ENCODE measurements at regions not wholly inside any gene's neighbourhood (a gene's known extent, or its start where the extent isn't known, plus 50 kb on each side); places are given as distances from the start of the nearest gene placed in this dataset.

DNA sequence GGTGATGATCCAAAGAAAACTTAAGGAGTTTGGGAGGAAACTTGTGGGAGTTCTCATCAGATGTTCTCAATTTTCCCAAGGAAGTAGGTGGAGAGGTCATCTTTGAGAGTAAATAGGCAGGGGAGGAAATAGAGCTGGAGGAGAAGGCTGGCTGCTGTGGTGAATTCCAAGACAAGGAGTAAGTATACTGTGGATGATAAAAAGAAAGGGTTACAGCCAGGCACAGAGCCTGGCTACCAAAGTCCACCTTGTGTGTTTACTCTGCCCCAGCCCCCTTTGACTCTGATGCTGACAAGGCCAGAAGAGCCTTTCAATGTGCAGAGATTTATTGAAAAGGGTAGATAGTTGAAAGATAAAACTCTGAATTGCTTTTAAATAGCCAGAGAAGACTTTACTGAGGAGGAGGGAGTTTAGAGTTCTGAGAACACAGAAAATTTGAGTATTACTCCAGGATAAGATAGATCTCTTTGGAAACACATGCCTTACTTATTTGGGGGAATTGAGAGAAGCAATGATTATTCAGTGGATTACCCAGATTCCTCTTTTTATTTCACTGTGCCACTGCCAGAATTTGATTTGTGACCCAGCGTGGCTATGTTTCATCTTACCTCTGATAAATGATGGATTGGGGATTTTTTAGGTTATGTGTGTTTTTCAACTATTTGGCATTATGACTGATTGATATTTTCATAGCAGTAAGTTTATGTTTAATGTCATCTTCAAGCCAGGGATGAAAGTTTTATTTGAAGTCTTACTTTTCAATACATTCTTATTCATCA lies 182.6 kb upstream of the JAG1 start:
- no peak for TF ChIP-seq POLR2A (IDR thresholded peaks at IDR 0.05)
- TF ChIP-seq, protein P1, sequence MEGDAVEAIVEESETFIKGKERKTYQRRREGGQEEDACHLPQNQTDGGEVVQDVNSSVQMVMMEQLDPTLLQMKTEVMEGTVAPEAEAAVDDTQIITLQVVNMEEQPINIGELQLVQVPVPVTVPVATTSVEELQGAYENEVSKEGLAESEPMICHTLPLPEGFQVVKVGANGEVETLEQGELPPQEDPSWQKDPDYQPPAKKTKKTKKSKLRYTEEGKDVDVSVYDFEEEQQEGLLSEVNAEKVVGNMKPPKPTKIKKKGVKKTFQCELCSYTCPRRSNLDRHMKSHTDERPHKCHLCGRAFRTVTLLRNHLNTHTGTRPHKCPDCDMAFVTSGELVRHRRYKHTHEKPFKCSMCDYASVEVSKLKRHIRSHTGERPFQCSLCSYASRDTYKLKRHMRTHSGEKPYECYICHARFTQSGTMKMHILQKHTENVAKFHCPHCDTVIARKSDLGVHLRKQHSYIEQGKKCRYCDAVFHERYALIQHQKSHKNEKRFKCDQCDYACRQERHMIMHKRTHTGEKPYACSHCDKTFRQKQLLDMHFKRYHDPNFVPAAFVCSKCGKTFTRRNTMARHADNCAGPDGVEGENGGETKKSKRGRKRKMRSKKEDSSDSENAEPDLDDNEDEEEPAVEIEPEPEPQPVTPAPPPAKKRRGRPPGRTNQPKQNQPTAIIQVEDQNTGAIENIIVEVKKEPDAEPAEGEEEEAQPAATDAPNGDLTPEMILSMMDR (IDR thresholded peaks at IDR 0.05) = no peak
- no peak overlapping the region for H3K4me3 ChIP-seq (ENCODE audit: low read depth, poor library complexity, severe bottlenecking)
- intact Hi-C loops (cut with DNase I; ENCODE audit: low total_unique reads) = no loop called here
- no peak for DNase-seq (ENCODE audit: low spot score in 2 of 2)
- 86 to 88% methylated on average over 1 of the region's 1 CpG for WGBS, 2 donors

DNA sequence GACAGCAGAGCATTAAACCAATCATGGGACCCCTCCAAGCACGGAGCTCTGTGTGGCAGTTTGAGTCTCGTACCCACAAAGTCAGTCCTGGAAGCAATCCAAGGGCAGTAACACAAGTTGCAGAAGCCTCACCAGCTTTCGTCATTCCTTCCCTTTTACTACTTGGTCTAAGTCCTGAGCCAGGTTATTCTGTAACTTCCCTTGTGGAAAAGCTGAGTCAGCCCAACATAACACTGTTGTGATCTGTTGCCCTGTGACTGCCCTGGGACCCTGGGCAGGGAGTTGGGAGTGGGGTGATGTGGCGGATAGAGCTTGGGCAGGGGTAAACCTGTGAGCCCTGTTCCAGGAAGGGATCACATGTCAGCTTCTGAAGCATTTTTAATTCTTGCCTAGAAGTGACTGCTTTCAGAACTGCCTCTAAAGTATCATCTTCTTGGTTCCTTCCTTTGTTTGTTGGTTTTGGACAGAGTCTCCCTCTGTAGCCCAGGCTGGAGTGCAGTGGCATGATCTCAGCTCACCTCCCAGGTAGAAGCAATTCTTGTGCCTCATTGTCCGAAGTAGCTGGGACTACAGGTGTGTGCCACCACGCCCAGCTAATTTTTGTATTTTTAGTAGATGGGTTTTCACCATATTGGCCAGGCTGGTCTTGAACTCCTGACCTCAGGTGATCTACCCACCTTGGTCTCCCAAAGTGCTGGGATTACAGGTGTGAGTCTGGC lies 183.7 kb upstream of the JAG1 start:
- TF ChIP-seq, protein P1 (IDR thresholded peaks at IDR 0.05) = no peak
- TF ChIP-seq POLR2A (IDR thresholded peaks at IDR 0.05) = no peak
- intact Hi-C loops (cut with DNase I; ENCODE audit: low total_unique reads) = no loop called here
- WGBS, 2 donors = 45 to 56% methylated on average over 6 of the region's 6 CpGs
- peak in 1 of 2 donors; percentile 47 for DNase-seq (ENCODE audit: low spot score in 2 of 2)
- H3K4me3 ChIP-seq (ENCODE audit: low read depth, poor library complexity, severe bottlenecking) = no peak overlapping the region

DNA sequence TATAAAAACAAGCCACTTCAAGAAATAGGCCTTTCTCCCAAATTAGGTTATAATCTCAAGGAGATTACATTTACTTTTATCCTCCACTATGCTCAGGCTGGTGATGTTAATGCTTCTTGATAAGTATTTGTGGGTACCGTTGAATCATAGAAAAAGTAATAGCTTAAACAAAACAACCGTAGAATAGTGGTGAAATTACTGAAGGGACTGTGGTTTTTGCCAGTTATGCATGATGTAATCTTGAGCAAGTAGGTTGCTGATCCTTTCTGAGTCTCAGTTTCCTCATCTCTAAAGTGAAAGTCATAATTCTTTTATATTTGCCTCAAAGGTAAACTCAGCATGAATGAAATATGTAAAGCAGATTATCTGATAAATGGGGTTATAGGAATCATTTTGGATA lies 187.3 kb upstream of the JAG1 start:
- intact Hi-C loops (cut with DNase I; ENCODE audit: low total_unique reads) = no loop called here
- H3K4me3 ChIP-seq (ENCODE audit: low read depth, poor library complexity, severe bottlenecking) = no peak overlapping the region
- WGBS, 2 donors = 75 to 90% methylated on average over 2 of the region's 2 CpGs
- no peak for DNase-seq (ENCODE audit: low spot score in 2 of 2)
- TF ChIP-seq, protein P1 (IDR thresholded peaks at IDR 0.05) = no peak
- TF ChIP-seq POLR2A (IDR thresholded peaks at IDR 0.05) = no peak

DNA sequence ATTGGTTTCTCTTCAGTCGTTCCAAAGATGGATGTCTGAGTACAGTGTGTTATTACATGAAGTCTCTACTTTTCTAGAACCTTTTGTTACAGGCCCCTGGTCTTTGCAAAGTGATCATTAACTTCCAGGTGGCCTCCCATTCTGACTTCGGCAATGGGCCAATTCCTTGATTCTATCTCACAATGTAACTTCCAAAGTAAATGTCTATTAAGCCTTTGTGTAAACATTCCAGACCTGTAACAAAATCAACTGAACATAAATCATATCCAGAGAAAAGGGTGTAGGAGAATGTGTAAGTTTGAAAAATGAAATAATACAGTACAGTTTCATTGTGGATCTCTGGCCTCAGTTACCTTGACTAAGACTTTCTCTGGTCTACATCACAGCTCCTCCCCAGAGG lies 187.8 kb upstream of the JAG1 start:
- no peak for TF ChIP-seq POLR2A (IDR thresholded peaks at IDR 0.05)
- TF ChIP-seq, protein P1 (IDR thresholded peaks at IDR 0.05) = no peak
- H3K4me3 ChIP-seq (ENCODE audit: low read depth, poor library complexity, severe bottlenecking) = no peak overlapping the region
- WGBS, 2 donors = 42 to 54% methylated on average over 2 of the region's 2 CpGs
- no peak for DNase-seq (ENCODE audit: low spot score in 2 of 2)
- intact Hi-C loops (cut with DNase I; ENCODE audit: low total_unique reads) = no loop called here

DNA sequence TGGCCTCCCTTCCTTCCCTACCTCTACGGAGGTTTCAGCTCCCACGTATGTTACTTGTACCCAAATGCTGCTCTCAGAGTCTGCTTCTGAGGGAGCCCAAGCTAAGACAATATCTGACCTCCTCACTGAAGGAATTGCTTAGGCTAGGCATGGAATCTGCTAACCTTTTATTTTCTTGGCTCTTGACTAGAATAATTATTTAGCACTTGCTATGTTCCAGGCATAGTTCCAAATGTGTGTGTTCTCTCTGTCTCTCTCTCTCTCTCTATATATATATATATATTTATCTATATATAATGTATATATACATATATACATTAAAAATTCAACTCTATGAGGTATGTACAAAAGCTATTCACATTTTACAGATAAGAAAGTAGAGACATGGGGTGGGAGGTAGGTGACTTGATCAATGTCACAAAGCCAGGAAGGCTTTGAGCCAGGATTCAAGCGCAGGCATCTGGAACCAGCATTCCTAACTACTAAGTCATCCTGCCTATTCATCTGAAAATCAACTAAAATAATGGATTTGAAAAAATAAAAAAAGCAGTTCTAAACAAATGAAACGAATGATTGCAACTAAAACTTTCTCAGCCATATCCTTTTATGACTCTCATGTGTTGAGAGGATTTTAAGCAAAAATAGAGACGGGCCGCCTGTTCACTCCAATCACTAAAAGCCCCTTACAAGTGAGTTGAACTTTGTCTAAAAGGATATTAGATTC lies 189.7 kb upstream of the JAG1 start:
- no peak for DNase-seq (ENCODE audit: low spot score in 2 of 2)
- intact Hi-C loops (cut with DNase I; ENCODE audit: low total_unique reads) = no loop called here
- WGBS, 2 donors = 22 to 35% methylated on average over 5 to 6 of the region's 6 CpGs
- TF ChIP-seq, protein P1 (IDR thresholded peaks at IDR 0.05) = no peak
- no peak for TF ChIP-seq POLR2A (IDR thresholded peaks at IDR 0.05)
- no peak overlapping the region for H3K4me3 ChIP-seq (ENCODE audit: low read depth, poor library complexity, severe bottlenecking)

Measured in lower leg skin (tissue), 4 donors.